HCEC 1CT (cell line): ENCODE measurements at regions not wholly inside any gene's neighbourhood (a gene's known extent, or its start where the extent isn't known, plus 50 kb on each side); places are given as distances from the start of the nearest gene placed in this dataset.

Source experiments
- DNase-seq: peaks from one replicate; pipeline ENCODE4 v3.0.0-alpha.2; 2017

DNA sequence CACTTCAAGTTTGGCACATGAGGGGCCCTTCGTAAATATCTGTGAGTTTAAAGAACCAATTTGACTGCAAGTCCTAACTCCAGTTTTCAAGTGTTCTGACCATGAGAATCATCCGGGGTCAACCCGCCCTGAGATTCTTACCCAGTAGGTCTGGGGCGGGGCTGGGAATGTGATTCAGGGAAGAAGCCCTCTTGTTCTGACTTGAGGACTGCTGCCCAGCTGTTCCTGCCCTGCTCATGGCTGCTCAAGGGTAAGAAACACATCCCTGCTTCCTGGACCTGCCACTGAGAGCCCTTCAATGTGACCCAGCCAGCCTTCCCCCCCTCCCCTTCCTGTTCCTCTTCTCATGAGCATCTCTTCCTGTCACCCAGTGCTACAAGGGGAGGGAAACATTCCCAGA is 92.7 kb upstream of the PGRMC2 start:
- no peak for DNase-seq

DNA sequence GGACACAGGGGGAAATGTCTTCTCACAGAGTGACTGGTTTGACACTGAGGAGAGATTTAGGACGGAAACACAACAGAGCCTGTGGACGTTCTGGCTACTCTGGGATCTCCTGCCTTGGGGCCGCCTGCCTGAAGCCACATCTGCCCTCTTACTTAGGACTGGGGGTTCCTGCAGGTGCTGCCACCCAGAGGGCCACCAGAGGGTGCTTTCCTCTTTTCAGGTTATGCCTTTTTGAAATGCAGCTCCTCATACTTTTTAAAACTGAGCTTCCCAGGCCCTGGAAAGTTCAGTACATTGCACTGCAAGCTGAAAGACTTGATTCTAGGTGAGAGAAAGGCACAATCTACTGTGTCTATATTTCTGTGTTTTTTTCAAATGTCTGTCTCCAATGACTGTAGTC is 92.2 kb upstream of the PGRMC2 start:
- peak; percentile 25 for DNase-seq

DNA sequence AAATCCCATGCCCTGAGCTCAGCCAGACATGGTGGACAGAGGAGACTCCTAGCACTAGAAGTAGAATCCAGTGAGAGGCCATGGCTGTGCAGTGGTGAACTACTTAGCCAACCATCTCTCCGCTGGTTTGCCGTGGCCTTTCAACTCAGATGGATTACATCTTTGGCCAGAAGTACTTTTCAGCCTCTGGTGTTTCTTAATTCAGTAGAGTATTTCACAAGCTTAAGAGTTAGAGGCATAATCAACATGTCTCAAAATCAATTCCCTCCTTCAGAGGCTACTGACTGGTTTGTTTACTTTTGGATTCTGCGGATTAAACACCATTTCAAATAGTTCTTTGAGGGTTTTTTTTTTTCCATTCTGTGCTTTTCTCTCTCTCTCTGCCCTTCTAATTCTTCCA is 91.1 kb upstream of the PGRMC2 start:
- no peak for DNase-seq

DNA sequence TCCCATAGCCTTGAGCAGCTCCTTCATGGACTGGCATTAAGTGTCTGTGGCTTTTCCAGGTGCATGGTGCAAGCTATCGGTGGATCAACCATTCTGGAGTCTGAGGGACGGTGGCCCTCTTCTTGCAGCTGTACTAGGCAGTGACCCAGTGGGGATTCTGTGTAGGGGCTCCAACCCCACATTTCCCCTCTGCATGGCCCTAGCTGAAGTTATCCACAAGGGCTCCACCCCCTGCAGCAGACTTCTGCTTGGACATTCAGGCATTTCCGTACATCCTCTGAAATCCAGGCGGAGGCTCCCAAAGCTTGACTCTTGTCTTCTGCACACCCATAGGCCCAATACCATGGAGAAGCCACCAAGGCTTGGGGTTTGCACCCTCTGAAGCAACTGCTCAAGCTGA is 89.3 kb upstream of the PGRMC2 start:
- DNase-seq, result no peak

- DNase-seq, result no peak
These were observed 88.7 kb upstream of the PGRMC2 start for GRCh38 chr4:128376303-128376702.

DNA sequence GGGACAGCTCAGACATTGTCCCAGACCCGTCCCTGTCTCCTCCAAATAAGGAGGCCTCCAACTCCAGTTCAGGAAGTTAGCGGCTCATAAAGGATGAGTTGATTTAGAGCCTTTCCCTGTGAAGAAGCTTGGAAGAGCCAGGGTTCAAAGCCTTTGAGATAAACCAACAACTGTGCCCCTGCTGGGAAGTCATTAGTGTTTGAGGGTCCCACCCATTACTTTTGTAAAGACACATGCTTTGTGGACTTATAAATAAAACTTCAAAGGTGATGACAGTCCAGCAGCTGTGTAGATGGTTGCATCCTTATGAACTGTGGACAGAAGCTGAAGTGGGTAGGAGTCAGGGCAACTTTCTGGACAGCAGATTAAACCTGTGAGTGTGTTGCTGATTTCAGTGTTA is 86.0 kb upstream of the PGRMC2 start:
- no peak for DNase-seq

GRCh38 chr4:128371876-128372275 is 84.3 kb upstream of the PGRMC2 start:
- no peak for DNase-seq

DNA sequence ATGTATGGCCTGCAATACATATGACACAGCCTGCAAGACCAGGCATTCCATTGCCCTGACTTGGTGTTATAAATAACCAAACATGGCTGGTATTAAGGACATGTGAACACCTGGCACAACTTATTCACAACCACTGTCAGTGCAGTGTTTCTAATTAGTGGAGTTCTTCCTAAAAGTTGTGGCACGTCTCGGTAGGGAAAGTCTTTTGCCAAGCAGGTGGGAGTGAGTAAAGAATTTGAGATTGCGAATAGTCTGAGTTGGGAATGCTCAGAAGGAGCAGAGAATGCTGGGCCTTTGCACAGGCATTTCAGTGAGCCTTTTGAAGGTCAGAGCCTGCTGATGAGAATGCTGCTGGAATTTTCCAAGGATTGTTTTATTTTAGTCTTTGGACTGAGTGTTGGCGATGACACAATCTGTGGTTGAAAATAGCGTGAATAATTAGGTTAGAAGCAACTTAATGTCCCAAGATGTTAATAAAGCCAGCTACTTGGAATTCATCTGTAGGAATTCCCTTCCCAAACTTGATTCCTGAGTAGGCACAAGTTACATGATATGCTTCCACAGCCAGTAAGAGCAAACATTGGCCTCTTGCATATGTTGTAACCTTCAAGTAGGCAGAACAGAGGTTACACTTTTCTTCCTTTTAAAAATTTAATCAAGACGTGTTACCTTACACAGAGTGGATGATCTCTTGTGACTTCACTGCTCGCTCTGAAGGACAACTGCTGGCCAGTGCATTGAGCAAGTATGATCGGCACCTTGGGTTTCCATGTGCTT is 83.6 kb upstream of the PGRMC2 start:
- DNase-seq, result peak; percentile 36

GRCh38 chr4:128366212-128366611 is 78.6 kb upstream of the PGRMC2 start:
- no peak for DNase-seq

GRCh38 chr4:128364565-128364964 is 77.0 kb upstream of the PGRMC2 start:
- no peak for DNase-seq

DNA sequence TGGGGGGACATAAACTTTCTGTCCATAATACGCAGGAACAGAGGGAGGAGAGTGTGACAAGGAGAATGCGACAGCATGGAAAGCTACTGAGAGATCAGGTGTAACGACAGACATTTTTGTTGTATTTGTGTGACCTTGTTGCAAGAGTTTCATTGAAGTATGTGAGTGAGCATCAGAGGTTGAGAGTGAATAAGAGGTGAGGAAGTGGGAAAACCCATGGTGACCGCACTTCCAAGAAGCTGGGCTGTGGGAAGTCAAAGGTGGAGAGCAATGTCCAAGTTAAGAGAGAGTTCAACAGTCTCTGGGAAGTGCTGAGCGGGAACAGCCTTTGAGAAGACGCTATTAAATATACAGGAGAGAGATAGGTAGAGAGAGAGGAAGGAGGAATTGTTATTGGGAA is 76.4 kb upstream of the PGRMC2 start:
- no peak for DNase-seq

- no peak for DNase-seq
These were observed 75.1 kb upstream of the PGRMC2 start for GRCh38 chr4:128362760-128363159.

DNA sequence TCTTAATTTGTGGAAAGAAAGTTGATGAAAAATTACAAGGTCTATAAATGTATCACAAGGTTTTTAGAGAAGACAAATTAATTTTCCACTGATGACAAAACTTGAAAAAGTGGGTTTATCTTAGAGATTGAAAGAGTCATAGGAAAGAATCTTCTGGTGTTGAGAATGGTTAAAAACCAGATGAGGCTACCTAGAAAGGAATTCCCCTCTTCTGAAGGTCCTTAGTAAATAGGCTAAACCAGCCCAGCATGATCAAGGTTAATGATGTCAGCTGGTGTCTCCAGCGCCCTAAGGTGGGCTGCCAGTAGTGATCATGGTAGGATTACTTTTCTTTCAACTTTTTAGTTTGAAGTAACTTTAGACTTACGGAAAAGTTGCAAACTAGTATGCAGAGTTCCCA is 71.8 kb upstream of the PGRMC2 start:
- no peak for DNase-seq

DNA sequence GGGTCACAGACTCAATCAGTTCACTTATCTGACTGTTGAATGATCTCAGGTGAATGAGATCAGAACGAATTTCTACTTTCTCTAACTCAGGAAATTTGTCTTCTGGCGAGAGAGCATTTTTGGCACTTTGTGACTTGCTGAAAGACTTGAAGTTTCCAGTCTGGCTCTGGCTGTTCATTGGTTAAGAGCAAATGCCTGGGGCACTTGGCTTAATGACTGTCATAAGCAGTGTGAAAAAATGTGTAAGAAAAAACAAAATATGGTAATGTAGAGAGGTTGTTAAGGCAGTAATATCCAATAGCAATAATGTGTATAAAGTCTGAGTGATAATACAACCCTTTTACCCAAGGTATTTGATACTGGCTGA is 71.3 kb upstream of the PGRMC2 start:
- no peak for DNase-seq

GRCh38 chr4:128358231-128358912 is 70.8 kb upstream of the PGRMC2 start:
- peak; percentile 76 for DNase-seq

DNA sequence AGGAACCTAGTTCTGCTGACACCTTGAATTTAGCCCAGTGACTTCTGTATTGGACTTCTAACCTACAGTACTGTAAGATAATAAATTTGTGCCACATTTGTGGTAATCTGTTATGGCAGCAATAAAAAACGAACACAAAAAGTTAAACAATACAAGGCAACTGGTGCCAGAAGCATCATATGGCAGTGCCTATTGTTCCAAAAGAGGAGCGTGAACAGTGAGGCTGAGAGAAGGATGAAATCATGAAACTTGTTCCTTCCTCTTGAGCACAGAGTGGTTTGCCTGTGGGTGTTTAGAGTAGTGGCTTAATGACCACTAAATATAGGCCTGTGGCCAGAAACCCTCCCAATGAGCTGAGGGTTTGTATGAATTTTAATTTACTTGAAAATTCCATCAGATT is 69.7 kb upstream of the PGRMC2 start:
- no peak for DNase-seq

- no peak for DNase-seq
These were observed 67.7 kb upstream of the PGRMC2 start for GRCh38 chr4:128355305-128355704.

DNA sequence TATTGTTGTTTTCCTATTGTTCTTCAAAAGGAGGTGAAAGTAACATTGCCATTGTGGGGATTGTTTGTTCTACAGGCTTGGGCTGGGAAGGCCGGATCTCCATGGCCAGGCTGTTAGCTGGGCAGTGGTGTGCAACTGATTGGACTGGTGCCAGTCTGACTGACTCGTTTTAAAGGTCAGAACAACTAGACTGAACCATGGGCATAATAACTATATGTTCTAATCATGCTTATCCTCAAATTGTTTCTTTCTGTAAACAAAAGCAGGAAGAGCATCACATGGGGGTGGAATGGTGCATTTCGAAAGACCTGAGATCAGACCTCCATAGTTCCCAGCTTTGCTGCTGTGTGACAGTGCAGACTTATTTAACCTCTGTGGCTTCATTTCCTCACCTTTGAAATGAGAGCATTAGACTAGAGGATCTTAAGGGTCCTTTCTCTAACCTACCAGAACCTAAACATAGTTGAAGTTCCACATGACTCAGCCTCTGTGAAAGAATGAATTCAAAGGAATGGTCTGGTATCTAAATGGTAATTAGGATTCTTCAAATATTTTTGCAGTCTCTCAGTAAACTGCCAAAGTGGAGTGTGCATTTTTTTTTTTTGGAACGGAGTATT is 66.7 kb upstream of the PGRMC2 start:
- DNase-seq, result peak; percentile 85

DNA sequence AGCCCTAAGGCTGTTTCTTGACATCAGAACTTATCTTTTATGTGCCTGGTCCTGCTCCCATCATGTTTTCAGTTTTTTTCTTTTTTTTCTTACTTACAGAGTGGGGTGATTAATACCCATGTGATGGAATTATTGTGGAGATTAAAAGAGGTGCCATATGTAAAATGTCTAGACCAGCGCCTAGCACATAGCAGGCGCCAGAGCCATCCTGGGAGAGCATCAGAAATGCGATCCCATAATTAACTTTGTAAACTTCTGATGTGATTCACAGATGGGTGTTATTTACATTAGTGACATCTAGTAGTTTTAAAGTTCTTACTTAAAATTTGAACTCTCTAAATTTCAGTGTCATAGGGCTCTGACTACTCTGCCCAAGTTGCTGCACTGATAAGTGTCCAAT is 66.2 kb upstream of the PGRMC2 start:
- peak; percentile 50 for DNase-seq

GRCh38 chr4:128351502-128351901 is 63.9 kb upstream of the PGRMC2 start:
- DNase-seq, result no peak

DNA sequence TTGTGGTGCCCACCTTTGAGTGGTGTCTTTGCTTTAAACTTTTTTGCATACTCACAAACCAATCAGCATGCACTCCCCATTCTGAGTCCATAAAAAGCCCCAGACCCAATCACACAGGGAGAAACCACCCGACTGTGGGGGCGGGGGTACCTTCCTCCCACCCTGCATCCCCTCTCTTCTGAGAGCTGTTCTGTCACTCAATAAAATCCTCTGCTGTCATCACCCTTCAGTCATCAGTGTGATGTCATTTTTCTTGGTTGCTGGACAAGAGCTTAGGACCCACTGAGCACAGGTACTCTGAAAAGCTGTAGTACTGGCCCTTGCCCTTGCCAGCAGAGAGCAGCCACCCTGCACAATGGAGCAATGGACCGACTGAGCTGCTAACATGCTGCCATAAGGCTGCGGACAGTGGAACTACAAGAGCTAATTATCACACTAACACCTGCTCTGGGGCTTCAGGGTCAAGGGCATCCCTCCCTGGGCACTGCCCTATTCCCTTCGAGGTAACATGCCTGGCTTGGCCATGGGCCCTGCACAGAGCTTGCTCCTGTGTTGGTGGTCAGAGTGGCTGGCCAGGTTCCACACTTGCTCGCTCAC is 62.9 kb upstream of the PGRMC2 start:
- no peak for DNase-seq

DNA sequence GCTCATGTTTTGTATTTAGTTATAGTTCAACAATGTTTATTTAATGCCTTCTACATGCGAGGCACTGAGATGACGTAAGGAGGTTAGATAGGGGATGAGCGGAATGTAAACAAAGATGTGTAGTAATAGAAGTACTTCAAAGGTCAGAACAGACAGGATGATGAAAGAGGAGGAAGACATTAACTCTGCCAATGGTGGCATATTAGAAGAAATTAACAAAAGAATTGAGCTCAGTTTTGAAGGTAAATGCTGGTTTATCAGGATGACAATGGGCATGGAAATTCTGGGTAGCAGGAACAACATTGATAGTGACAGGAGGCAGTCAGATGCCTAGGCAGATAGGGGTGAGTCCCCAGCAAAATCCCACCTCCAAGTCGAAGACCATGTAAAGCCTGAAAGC is 62.3 kb upstream of the PGRMC2 start:
- peak; percentile 89 for DNase-seq

DNA sequence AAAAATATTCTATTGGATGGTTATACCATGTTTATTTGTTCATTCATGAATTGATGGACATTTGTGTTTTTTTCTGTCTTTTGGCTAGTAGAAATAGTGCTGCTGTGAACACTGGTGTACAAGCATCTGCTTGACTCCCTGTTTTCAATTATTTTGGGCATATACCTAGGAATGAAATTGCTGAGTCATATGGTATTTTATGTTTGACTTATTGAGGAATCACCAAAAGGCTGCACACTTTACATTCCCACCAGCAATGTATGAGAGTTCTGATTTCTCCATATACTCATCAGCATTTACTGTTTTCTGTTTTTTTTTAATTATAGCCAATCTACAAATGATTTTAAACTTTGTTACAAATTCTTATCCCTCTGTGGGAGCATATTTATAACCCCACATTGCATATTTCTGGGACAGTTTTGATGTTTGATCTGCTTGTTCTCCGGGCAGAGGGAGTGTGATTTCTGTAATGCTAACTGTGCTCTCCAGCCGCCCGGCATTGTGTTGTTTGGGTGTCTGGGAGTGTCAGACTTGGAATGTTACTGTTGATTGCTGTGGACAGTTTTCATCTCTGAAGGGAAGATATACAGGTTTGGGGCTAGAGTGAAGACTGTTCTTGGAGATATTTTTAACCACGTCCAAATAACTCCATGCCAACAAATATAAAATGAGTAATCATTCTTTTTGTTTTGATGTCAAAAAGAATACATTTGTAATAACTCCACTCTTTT is 60.5 kb upstream of the PGRMC2 start:
- peak; percentile 45 for DNase-seq
